SK-N-SH (cell line): ENCODE measurements at regions not wholly inside any gene's neighbourhood (a gene's known extent, or its start where the extent isn't known, plus 50 kb on each side); places are given as distances from the start of the nearest gene placed in this dataset.

Experiments used
- EP300 ChIP-seq, 2 experiments: IDR thresholded peaks; 2 replicates each; pipeline versions ENCODE4 v1.4.0 to v1.6.1; 2012; ENCODE audit warnings: borderline replicate concordance in 1 of 2, low read depth in 1 of 2, low read length in 1 of 2
- EZH2phosphoT487 ChIP-seq: fragments of 200-600 bp; sonication (generic); IDR thresholded peaks from 2 replicates; pipeline ENCODE4 v1.6.1; 2017; ENCODE audit warnings: low read depth, mixed run types, mild to moderate bottlenecking, antibody characterized with exemption, moderate library complexity, borderline replicate concordance
- NFIC ChIP-seq: IDR thresholded peaks from 2 replicates; pipeline ENCODE4 v1.4.0; 2012; ENCODE audit warnings: borderline replicate concordance
- TF ChIP-seq, protein P1 (sequence below): fragments of 200-600 bp; sonication (generic); IDR thresholded peaks from 2 replicates; pipeline ENCODE4 v1.6.1; 2017; ENCODE audit warnings: antibody characterized with exemption, mild to moderate bottlenecking, moderate library complexity

DNA sequence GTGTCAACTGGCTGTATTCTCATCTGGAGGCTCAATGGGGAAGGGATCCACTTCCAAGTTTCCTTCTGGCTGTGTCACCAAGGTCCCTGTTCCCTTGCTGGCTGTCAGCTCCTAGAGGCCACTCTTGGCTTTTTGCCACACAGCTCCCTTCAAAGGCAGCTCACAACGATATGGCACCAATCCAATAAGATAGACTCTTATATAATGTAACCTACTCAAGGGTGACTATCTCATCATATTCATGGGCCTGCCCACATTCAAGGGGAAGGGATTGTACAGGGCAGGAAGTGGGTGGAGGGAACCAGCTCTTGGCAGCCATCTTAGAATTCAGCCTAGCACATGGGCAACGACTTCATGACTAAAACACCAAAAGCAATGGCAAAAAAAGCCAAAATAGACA lies 98.7 kb upstream of the PLXNC1 start:
- TF ChIP-seq, protein P1, sequence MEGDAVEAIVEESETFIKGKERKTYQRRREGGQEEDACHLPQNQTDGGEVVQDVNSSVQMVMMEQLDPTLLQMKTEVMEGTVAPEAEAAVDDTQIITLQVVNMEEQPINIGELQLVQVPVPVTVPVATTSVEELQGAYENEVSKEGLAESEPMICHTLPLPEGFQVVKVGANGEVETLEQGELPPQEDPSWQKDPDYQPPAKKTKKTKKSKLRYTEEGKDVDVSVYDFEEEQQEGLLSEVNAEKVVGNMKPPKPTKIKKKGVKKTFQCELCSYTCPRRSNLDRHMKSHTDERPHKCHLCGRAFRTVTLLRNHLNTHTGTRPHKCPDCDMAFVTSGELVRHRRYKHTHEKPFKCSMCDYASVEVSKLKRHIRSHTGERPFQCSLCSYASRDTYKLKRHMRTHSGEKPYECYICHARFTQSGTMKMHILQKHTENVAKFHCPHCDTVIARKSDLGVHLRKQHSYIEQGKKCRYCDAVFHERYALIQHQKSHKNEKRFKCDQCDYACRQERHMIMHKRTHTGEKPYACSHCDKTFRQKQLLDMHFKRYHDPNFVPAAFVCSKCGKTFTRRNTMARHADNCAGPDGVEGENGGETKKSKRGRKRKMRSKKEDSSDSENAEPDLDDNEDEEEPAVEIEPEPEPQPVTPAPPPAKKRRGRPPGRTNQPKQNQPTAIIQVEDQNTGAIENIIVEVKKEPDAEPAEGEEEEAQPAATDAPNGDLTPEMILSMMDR: no peak
- TF ChIP-seq EZH2phosphoT487 (no peak), EP300 (IDR thresholded peaks at IDR 0.05; ENCODE audit: borderline replicate concordance in 1 of 2, low read depth in 1 of 2, low read length in 1 of 2) (no peak), NFIC (no peak)
